Globus pallidus (tissue), 1 donor: ENCODE measurements at regions not wholly inside any gene's neighbourhood (a gene's known extent, or its start where the extent isn't known, plus 50 kb on each side); places are given as distances from the start of the nearest gene placed in this dataset.

Source experiments
- DNase-seq: peaks from one replicate; pipeline ENCODE4 v3.0.0-alpha.2; 2015; ENCODE audit warnings: low spot score

DNA sequence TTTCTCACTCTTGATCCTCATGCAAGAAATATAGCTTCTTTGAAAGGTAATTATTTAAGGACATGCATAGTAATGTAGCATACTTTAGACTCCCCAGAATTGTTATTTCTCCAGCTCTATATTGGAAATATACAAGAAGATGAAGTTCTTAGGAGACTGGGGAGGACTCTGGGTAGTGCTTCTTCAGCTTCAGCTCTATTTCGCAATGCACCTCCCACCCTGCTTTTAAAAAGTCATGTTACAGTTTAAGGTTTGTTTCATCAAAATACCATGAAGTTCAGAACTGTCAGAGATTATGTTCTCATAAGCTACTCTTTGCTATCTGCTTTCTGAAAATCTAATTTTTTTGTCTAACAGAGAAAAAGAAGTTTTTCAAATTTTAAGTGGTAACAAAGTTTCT lies 586.2 kb upstream of the ADGRL4 start:
- no peak for DNase-seq

- DNase-seq, result no peak
These were observed 582.2 kb upstream of the ADGRL4 start for GRCh38 chr1:79588719-79589118.

DNA sequence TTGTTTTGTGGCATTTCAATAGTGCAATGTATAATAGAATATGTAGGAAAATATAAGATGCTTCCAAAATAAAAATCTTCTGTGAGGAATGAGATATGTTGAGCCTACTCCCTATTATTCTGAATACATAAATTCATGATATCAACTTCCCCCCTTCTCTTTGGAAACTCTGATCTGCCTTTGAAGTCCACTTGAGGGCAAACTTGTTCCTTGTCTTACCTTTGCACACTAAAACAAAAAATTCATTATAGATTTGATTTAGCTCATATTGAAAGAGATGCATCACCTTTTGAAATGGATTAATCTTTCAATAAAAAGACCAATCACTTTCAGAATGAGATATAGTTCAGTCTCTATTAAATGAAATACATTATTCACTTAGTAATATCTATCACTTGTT lies 580.7 kb upstream of the ADGRL4 start:
- no peak for DNase-seq

DNA sequence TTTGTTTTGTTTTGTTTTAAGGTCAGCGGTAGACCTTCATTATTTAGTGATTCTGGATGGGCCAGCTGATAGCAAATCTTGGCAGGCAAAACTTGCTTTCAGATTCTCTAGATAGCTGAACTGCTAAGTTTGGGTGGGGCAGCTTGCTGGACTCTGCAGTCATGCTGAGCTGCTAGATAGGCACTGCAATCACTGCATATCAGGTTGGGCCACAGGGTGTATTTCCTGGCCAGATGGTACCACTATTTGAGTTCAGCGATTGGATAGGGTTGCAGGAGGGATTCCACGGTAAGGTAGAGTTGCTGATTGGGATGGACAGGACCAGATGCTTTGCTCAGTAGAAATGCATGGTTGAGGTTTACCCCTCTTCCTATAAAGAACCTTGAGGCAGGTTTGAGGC lies 579.3 kb upstream of the ADGRL4 start:
- no peak for DNase-seq

DNA sequence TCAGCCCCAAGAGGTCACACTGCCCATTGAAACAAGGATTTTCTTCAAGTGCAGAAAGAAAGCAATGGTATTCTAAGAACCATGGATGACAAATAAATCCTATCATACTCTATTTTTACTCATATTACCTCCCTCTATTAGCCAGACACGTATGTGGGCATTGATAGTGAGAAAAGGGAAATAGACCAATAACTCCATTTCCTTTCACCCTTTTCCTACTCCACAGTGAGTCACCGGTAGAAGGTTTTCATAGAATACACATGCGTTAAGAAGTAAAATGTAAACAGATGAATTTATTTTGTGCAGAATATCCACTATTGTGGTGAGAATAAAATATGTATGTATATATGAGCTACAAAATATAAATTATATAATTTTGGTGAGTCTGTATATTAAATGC lies 568.9 kb upstream of the ADGRL4 start:
- DNase-seq, result no peak

- DNase-seq, result no peak
These were observed 561.9 kb upstream of the ADGRL4 start for GRCh38 chr1:79568411-79568810.

- DNase-seq, result no peak
These were observed 555.0 kb upstream of the ADGRL4 start for GRCh38 chr1:79561521-79561978.

DNA sequence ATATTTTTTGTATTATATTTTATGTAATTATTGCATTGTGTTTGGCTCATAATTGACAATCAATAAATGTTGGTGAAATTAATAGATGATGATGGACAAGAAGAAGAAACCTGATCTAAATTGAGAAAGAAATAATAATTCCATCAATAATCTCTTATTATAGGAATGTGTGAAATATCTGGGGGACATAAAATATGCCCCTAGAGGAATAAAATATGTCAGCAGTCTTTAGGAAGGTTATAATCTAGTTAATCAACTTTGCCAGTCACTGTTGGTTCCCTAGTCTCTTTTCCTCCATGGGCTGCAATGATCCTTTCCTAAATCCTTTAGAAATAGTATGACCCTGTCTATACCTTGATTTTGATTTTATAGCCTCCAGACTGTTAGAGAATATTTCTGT lies 549.7 kb upstream of the ADGRL4 start:
- no peak for DNase-seq

DNA sequence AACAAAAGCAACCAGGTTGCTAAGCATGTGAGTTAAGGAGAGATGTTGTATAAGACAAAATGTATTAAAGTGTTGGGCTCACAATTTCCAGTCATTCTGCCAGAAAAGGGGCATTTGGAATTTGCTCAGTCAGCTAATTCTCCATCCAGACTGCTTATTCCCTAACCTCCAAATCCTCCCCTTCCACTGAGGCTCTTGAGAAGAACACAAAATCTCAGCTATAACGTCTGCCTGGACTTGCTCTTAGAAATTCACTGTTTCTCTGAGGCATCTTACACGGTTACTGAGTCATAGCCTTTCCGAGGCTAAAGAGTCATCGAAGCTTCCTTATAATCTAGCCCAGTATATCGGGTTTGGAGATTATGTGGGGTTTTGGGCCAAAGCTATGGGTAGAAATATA lies 548.2 kb upstream of the ADGRL4 start:
- DNase-seq, result no peak

DNA sequence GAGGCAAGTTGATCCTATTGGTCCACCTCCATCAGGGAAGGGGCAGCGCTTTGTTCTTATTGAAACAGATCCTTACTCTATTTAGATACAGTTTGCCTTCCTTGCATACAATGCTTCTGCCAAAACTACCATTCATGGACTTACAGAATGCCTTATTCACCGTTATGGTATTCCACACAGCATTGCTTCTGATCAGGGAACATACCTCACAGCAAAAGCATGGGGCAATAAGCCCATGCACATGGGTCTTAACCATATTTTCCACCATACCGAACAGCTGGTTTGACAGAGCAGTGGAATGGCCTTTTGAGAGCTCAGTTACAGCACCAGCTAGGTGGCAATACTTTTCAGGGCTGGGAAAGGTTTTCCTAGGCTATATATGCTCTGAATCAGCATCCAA lies 544.8 kb upstream of the ADGRL4 start:
- no peak for DNase-seq

- DNase-seq, result no peak
These were observed 543.9 kb upstream of the ADGRL4 start for GRCh38 chr1:79550402-79550801.

DNA sequence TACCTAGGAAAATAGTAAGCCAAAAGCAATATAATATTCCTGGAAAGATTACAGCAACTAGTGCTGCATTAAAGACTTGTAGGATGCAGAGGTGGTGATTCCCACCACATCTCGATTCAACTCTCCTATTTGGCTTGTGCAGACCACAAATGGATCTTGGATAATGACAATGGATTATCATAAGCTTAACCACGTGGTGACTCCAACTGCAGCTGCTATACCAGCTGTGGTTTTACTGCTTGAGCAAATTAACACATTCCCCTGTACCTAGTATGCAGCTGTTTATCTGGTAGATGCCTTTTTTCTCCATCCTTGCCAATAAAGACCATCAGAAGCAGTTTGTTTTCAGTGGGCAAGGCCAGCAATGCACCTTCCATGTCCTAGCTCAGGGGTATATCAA lies 542.7 kb upstream of the ADGRL4 start:
- no peak for DNase-seq

DNA sequence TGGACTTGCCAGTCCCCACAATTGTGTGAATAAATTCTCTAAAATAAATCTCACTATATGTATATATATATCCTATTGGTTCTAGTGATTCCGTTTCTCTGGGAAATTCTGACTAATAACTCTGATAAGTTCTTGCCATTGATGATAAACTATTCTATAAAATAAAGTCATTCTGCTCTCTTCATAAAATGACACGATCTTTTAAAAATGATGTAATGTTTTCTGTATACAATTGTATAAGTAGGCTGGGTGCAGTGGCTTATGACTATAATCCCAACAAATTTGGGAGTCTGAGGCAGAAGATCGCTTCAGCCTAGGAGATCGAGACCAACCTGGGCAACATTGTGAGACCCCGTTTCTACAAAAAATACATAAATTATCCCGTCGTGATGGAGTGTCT lies 541.0 kb upstream of the ADGRL4 start:
- no peak for DNase-seq

DNA sequence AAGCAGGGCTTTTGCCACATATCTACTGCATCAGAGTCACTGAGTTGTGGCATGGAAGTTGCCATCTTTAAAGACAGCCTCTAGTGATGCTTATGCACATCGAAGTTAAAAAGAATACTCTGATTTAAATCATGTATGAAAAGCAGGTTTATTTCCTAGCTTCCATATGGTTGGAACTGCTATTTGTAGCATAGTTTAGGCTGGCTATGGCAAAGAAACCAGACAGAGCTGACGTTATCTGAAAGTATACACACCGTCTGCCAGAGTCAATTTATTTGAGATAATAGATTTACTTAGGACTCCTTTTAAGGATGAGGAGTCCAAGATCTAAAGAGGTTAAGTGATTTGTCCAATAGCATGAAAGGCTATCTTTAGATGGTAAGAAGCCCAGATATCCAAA lies 536.9 kb upstream of the ADGRL4 start:
- DNase-seq, result no peak

GRCh38 chr1:79539001-79539400 lies 532.5 kb upstream of the ADGRL4 start:
- DNase-seq, result no peak

- no peak for DNase-seq
These were observed 526.0 kb upstream of the ADGRL4 start for GRCh38 chr1:79532555-79532954.

- DNase-seq, result no peak
These were observed 525.3 kb upstream of the ADGRL4 start for GRCh38 chr1:79531790-79532189.

DNA sequence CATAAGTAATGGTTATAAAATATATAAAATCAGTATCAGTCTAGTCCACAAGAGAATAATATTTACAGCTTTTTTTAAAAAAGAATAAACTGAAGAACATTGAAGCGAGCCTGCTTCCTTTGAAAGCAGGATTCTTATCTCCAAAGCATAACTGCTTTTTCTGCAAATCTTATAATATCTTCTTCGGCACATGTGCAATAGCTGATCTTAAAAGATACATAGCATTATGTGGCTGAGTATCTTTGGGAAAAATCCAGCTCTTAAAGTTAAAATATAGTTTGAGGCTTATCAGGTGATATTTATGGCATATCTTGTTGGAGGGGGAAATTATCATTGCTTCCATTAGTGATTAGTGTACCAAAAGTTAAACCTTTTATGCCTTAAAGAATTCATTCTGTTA lies 523.9 kb upstream of the ADGRL4 start:
- DNase-seq, result no peak

DNA sequence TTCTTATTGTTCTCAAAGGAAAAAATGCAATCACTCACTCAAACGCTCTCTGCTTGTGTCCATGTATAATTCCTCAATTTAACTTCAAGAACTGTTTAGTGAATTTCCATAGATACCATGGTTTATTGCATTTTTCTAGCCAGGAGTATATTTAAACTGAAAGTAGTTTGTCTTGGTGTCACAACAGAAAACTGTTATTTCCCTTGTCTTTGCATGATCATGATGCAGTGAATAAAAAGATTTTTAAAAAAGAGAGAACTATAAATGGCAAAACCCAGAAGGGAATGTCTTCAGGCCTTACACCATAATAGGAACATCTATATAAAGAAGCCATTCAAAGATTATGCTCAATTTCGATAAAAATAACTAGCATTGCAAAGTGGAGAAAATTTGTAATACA lies 523.5 kb upstream of the ADGRL4 start:
- DNase-seq, result no peak

- no peak for DNase-seq
These were observed 517.6 kb upstream of the ADGRL4 start for GRCh38 chr1:79524126-79524525.

DNA sequence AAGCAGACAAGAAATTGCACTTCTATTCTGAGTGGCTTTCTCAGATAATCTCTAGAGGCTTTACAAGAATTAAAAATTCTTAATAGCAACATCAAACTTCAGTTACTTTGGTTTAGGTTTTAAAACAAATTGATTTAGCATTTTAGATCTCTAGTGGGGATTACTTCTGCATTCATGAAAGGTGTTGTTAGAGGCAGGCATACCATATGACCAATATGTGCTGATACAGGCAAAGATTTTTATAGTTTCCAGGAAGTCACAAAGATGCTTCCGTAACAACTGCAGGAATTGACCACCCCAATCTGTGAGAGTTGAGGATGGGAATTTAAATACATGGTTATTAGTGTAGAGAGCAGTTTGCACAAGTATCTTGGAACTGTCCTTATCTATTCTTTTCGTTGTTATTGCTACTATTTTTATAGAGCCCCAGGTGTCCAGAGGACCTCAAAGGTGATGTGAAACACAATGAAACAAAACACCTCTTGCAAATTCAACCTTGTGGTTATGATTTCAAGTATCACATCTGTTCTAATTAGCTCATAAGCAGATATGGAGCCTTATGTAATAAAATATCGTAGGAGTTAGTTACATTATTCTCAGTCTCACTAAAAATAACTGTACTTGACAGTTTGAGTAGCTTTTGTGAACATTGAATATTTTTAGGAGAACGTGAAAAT lies 512.7 kb upstream of the ADGRL4 start:
- no peak for DNase-seq

- DNase-seq, result no peak
These were observed 511.1 kb upstream of the ADGRL4 start for GRCh38 chr1:79517470-79518224.

DNA sequence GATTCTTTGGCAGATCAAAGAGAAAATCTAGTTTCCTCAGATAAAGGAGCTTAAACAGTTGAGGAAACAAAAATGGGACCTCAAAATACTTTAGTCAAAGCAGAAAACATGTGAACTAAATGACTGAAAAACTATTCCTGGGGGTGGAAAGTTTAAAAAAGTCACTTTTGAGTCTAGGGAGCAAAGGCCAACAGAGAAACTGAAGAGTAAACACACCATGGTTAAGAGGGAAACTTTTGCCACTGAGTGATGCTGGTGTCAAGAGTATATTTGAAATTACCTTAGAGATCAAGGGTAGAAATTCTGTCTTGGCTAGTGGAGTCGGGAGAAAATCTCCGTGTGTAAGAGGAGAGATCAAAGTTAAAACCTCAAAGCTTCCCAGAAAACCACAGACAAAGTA lies 501.2 kb upstream of the ADGRL4 start:
- DNase-seq, result no peak

DNA sequence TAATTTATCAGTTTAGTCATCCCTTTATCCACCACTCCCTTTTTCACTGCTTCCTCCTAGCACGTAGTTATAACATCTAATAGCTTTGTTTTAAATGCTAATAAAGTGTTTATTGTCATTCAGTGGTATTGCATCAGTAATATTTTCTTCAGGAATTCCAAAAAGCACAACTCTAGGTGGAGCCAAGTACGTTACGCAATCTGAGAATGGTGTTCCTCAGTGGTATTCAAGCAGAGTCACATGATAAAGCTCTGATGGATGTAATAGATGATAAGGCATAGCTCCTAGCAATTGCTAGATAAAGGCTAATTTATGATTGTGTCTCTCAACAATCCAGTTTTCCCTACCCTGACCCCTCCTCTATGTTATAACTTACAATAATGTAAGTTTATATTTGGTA lies 494.6 kb upstream of the ADGRL4 start:
- no peak for DNase-seq
